ENCODE measurements at regions not wholly inside any gene's neighbourhood (a gene's known extent, or its start where the extent isn't known, plus 50 kb on each side); places are given as distances from the start of the nearest gene placed in this dataset.

- no peak overlapping the region for H3K27ac Mint-ChIP-seq
- no peaks in the 10 kb centered on the region for H3K9me3 Mint-ChIP-seq
- H3K36me3 Mint-ChIP-seq (ENCODE audit: low read depth) = no peaks in the 10 kb centered on the region
Measured at GRCh38 chr9:99412606-99413005, 190.5 kb downstream of the SEC61B start.

GRCh38 chr9:99414321-99414720, 192.2 kb downstream of the SEC61B start:
- DNase-seq = no peak
- Mint-ChIP-seq H3K27ac (no peak overlapping the region), H3K9me3 (no peaks in the 10 kb centered on the region), H3K4me3 (no peak overlapping the region), H3K36me3 (ENCODE audit: low read depth) (no peaks in the 10 kb centered on the region), H3K27me3 (peaks cover 3% of the 10 kb centered on the region), H3K4me1 (ENCODE audit: low read depth) (peaks cover 5% of the 10 kb centered on the region)

More at GRCh38 chr9:99412606-99413005, 190.5 kb downstream of the SEC61B start:
- Mint-ChIP-seq H3K27me3 (peaks cover 10% of the 10 kb centered on the region), H3K4me3 (no peak overlapping the region), H3K4me1 (ENCODE audit: low read depth) (peaks cover 5% of the 10 kb centered on the region)
- DNase-seq = no peak

GRCh38 chr9:99415606-99416005, 193.5 kb downstream of the SEC61B start:
- H3K27ac Mint-ChIP-seq = no peak overlapping the region
- H3K4me1 Mint-ChIP-seq (ENCODE audit: low read depth) = peaks cover 5% of the 10 kb centered on the region
- peaks cover 3% of the 10 kb centered on the region for H3K27me3 Mint-ChIP-seq
- no peaks in the 10 kb centered on the region for H3K36me3 Mint-ChIP-seq (ENCODE audit: low read depth)
- H3K9me3 Mint-ChIP-seq = no peaks in the 10 kb centered on the region
- H3K4me3 Mint-ChIP-seq = no peak overlapping the region
- no peak for DNase-seq

- H3K36me3 Mint-ChIP-seq (ENCODE audit: low read depth) = no peaks in the 10 kb centered on the region
- peaks cover 3% of the 10 kb centered on the region for H3K27me3 Mint-ChIP-seq
- H3K4me1 Mint-ChIP-seq (ENCODE audit: low read depth) = peaks cover 5% of the 10 kb centered on the region
- no peak overlapping the region for H3K4me3 Mint-ChIP-seq
- no peaks in the 10 kb centered on the region for H3K9me3 Mint-ChIP-seq
- DNase-seq = no peak
- H3K27ac Mint-ChIP-seq = no peak overlapping the region
Measured at GRCh38 chr9:99416007-99416406, 193.9 kb downstream of the SEC61B start.

GRCh38 chr9:99419070-99419469, 197.0 kb downstream of the SEC61B start:
- no peak overlapping the region for H3K4me3 Mint-ChIP-seq
- H3K4me1 Mint-ChIP-seq (ENCODE audit: low read depth) = peaks cover 5% of the 10 kb centered on the region
- H3K27me3 Mint-ChIP-seq = peaks cover 5% of the 10 kb centered on the region
- H3K9me3 Mint-ChIP-seq = no peaks in the 10 kb centered on the region
- DNase-seq = no peak
- no peaks in the 10 kb centered on the region for H3K36me3 Mint-ChIP-seq (ENCODE audit: low read depth)
- no peak overlapping the region for H3K27ac Mint-ChIP-seq

- DNase-seq = no peak
- Mint-ChIP-seq H3K27ac (no peak overlapping the region), H3K27me3 (peaks cover 18% of the 10 kb centered on the region), H3K36me3 (ENCODE audit: low read depth) (no peaks in the 10 kb centered on the region), H3K9me3 (no peaks in the 10 kb centered on the region), H3K4me3 (no peak overlapping the region), H3K4me1 (ENCODE audit: low read depth) (no peaks in the 10 kb centered on the region)
Measured at GRCh38 chr9:99421369-99421768, 199.3 kb downstream of the SEC61B start.

GRCh38 chr9:99425124-99425523, 203.0 kb downstream of the SEC61B start:
- H3K4me3 Mint-ChIP-seq = no peak overlapping the region
- peaks cover 25% of the 10 kb centered on the region for H3K27me3 Mint-ChIP-seq
- no peaks in the 10 kb centered on the region for H3K36me3 Mint-ChIP-seq (ENCODE audit: low read depth)
- H3K27ac Mint-ChIP-seq = no peak overlapping the region
- no peak for DNase-seq
- no peaks in the 10 kb centered on the region for H3K4me1 Mint-ChIP-seq (ENCODE audit: low read depth)
- no peaks in the 10 kb centered on the region for H3K9me3 Mint-ChIP-seq

GRCh38 chr9:99425923-99426842, 204.1 kb downstream of the SEC61B start:
- Mint-ChIP-seq H3K27me3 (peaks cover 25% of the 10 kb centered on the region), H3K9me3 (no peaks in the 10 kb centered on the region)

GRCh38 chr9:99427260-99427659, 205.2 kb downstream of the SEC61B start:
- Mint-ChIP-seq H3K36me3 (ENCODE audit: low read depth) (no peaks in the 10 kb centered on the region), H3K9me3 (no peaks in the 10 kb centered on the region), H3K4me1 (ENCODE audit: low read depth) (no peaks in the 10 kb centered on the region), H3K27me3 (peaks cover 24% of the 10 kb centered on the region), H3K4me3 (no peak overlapping the region), H3K27ac (no peak overlapping the region)
- no peak for DNase-seq

More at GRCh38 chr9:99425923-99426842, 204.1 kb downstream of the SEC61B start:
- Mint-ChIP-seq H3K4me1 (ENCODE audit: low read depth) (no peaks in the 10 kb centered on the region), H3K4me3 (no peak overlapping the region), H3K36me3 (ENCODE audit: low read depth) (no peaks in the 10 kb centered on the region), H3K27ac (no peak overlapping the region)
- no peak for DNase-seq

GRCh38 chr9:99430301-99430700, 208.2 kb downstream of the SEC61B start:
- no peak for DNase-seq
- Mint-ChIP-seq H3K27me3 (peaks cover 18% of the 10 kb centered on the region), H3K4me1 (ENCODE audit: low read depth) (peaks cover 22% of the 10 kb centered on the region), H3K4me3 (no peak overlapping the region), H3K27ac (no peak overlapping the region), H3K36me3 (ENCODE audit: low read depth) (no peaks in the 10 kb centered on the region), H3K9me3 (no peaks in the 10 kb centered on the region)

- peaks cover 10% of the 10 kb centered on the region for H3K27me3 Mint-ChIP-seq
- no peak overlapping the region for H3K27ac Mint-ChIP-seq
- H3K9me3 Mint-ChIP-seq = no peaks in the 10 kb centered on the region
- H3K4me1 Mint-ChIP-seq (ENCODE audit: low read depth) = peaks cover 22% of the 10 kb centered on the region
- no peaks in the 10 kb centered on the region for H3K36me3 Mint-ChIP-seq (ENCODE audit: low read depth)
- no peak overlapping the region for H3K4me3 Mint-ChIP-seq
- no peak for DNase-seq
Measured at GRCh38 chr9:99431103-99431502, 209.0 kb downstream of the SEC61B start.

GRCh38 chr9:99432075-99432474, 210.0 kb downstream of the SEC61B start:
- Mint-ChIP-seq H3K4me1 (ENCODE audit: low read depth) (peaks cover 22% of the 10 kb centered on the region), H3K9me3 (no peaks in the 10 kb centered on the region), H3K27ac (no peak overlapping the region), H3K27me3 (peaks cover 4% of the 10 kb centered on the region), H3K36me3 (ENCODE audit: low read depth) (no peaks in the 10 kb centered on the region), H3K4me3 (no peak overlapping the region)
- no peak for DNase-seq

GRCh38 chr9:99433095-99433494, 211.0 kb downstream of the SEC61B start:
- no peak for DNase-seq
- Mint-ChIP-seq H3K9me3 (no peaks in the 10 kb centered on the region), H3K27me3 (no peaks in the 10 kb centered on the region), H3K36me3 (ENCODE audit: low read depth) (no peaks in the 10 kb centered on the region), H3K4me1 (ENCODE audit: low read depth) (peaks cover 22% of the 10 kb centered on the region), H3K27ac (peak overlapping the region; percentile 80), H3K4me3 (no peak overlapping the region)

- H3K4me1 Mint-ChIP-seq (ENCODE audit: low read depth) = peaks cover 22% of the 10 kb centered on the region
- no peaks in the 10 kb centered on the region for H3K36me3 Mint-ChIP-seq (ENCODE audit: low read depth)
- H3K9me3 Mint-ChIP-seq = no peaks in the 10 kb centered on the region
- H3K27me3 Mint-ChIP-seq = no peaks in the 10 kb centered on the region
- H3K4me3 Mint-ChIP-seq = no peak overlapping the region
- DNase-seq = peak; percentile 61
- H3K27ac Mint-ChIP-seq = peak overlapping the region; percentile 80
Measured at GRCh38 chr9:99433555-99433954, 211.5 kb downstream of the SEC61B start.

- H3K27ac Mint-ChIP-seq = no peak overlapping the region
- H3K4me3 Mint-ChIP-seq = no peak overlapping the region
- no peak for DNase-seq
- H3K9me3 Mint-ChIP-seq = no peaks in the 10 kb centered on the region
- H3K36me3 Mint-ChIP-seq (ENCODE audit: low read depth) = no peaks in the 10 kb centered on the region
- H3K4me1 Mint-ChIP-seq (ENCODE audit: low read depth) = peaks cover 22% of the 10 kb centered on the region
- H3K27me3 Mint-ChIP-seq = no peaks in the 10 kb centered on the region
Measured at GRCh38 chr9:99436616-99437015, 214.5 kb downstream of the SEC61B start.
